Testis (tissue), 2 donors: ENCODE measurements at regions not wholly inside any gene's neighbourhood (a gene's known extent, or its start where the extent isn't known, plus 50 kb on each side); places are given as distances from the start of the nearest gene placed in this dataset.

Experiments
- POLR2A ChIP-seq: fragments of 450-650 bp; IDR thresholded peaks from one replicate; pipeline ENCODE4 v1.6.1; 2017; ENCODE audit warnings: antibody characterized with exemption, mild to moderate bottlenecking, moderate library complexity
- TF ChIP-seq, protein P1 (sequence below), 3 experiments: fragments of 450-650 bp in 2 of 3; fragments of 200-600 bp in 1 of 3; sonication (generic) in 1 of 3; IDR thresholded peaks; one replicate each; pipeline ENCODE4 v1.5.1; 2016 to 2019; ENCODE audit warnings: antibody characterized with exemption in 3 of 3, mild to moderate bottlenecking in 2 of 3, moderate library complexity in 1 of 3

DNA sequence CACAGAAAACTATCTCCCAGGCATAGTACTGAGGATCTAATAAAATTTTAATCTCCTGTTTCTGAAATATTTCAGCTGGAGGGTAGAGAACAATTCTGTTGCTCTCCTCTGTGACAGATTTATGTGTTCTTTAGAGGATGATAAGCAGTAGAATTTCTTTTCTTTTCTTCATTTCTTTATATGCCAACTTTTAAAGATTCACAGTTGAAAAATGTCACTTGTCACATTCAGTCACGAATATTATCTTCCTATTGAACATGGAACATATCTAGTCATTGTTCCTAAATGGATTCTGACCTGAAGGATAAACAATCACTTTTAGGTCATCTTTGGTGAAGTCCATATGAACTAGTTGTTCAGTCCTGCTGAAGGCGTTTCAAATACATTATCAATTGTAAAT lies 585.5 kb upstream of the DPPA4 start:
- TF ChIP-seq, protein P1, sequence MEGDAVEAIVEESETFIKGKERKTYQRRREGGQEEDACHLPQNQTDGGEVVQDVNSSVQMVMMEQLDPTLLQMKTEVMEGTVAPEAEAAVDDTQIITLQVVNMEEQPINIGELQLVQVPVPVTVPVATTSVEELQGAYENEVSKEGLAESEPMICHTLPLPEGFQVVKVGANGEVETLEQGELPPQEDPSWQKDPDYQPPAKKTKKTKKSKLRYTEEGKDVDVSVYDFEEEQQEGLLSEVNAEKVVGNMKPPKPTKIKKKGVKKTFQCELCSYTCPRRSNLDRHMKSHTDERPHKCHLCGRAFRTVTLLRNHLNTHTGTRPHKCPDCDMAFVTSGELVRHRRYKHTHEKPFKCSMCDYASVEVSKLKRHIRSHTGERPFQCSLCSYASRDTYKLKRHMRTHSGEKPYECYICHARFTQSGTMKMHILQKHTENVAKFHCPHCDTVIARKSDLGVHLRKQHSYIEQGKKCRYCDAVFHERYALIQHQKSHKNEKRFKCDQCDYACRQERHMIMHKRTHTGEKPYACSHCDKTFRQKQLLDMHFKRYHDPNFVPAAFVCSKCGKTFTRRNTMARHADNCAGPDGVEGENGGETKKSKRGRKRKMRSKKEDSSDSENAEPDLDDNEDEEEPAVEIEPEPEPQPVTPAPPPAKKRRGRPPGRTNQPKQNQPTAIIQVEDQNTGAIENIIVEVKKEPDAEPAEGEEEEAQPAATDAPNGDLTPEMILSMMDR (IDR thresholded peaks at IDR 0.05): no peak
- no peak for TF ChIP-seq POLR2A
